Neutrophil (primary cell): ENCODE measurements at regions not wholly inside any gene's neighbourhood (a gene's known extent, or its start where the extent isn't known, plus 50 kb on each side); places are given as distances from the start of the nearest gene placed in this dataset.

Source experiments
- H3K27ac ChIP-seq: fragments of 200-600 bp; sonication (generic); 2 replicates; pipeline ENCODE4 v1.5.1; 2016; ENCODE audit warnings: mild to moderate bottlenecking, moderate library complexity
- H3K27me3 ChIP-seq: fragments of 200-600 bp; sonication (generic); 2 replicates; pipeline ENCODE4 v1.6.0; 2016; ENCODE audit warnings: mild to moderate bottlenecking
- H3K36me3 ChIP-seq: fragments of 200-600 bp; sonication (generic); 2 replicates; pipeline ENCODE4 v1.5.1; 2017
- H3K4me1 ChIP-seq, 2 experiments: fragments of 200-600 bp in 1 of 2; sonication (generic) in 1 of 2; 1 replicate in 1 of 2; 2 replicates in 1 of 2; pipeline versions ENCODE4 v1.5.1 to v1.6.1; 2013 to 2016; ENCODE audit warnings: low read depth in 1 of 2, low read length in 1 of 2, mild to moderate bottlenecking in 1 of 2, moderate library complexity in 1 of 2; ENCODE audit not compliant: control insufficient read depth in 1 of 2, insufficient read depth in 1 of 2
- H3K4me3 ChIP-seq, 2 experiments: fragments of 200-600 bp in 1 of 2; sonication (generic) in 1 of 2; 1 replicate in 1 of 2; 2 replicates in 1 of 2; pipeline ENCODE4 v1.5.1; 2013 to 2016; ENCODE audit warnings: low read depth in 1 of 2, low read length in 1 of 2, mild to moderate bottlenecking in 1 of 2, moderate library complexity in 1 of 2
- H3K9me3 ChIP-seq: fragments of 200-600 bp; sonication (generic); 2 replicates; pipeline ENCODE4 v1.5.1; 2016
- TF ChIP-seq, protein P1 (sequence below): fragments of 200-600 bp; sonication (generic); IDR thresholded peaks from 2 replicates; pipeline ENCODE4 v1.5.1; 2016; ENCODE audit warnings: antibody characterized with exemption

DNA sequence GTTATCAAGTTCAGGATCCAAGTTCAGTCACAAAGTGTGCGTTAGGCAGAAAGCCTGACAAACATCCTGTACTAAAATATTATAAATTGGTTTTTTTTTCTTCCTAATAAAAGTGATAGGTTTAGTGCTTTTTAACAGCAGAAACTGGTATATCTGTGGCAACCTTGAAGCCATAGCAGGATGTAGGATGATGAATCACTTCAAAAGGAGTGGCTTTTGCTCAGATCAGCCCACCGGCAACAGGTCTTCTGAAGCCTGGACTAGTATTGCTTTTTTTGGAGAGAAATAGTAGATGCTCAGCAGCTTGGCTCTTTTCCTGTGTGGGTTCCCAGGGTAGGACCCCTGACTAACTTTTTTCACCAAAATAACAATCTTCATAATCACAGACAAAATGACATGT is 190.8 kb downstream of the EPM2A start:
- Histone ChIP-seq H3K4me1 (peaks cover 17 to 18% of the 10 kb centered on the region in 2 experiments), H3K27ac (no peak overlapping the region), H3K27me3 (peaks cover 3% of the 10 kb centered on the region), H3K36me3 (no peaks in the 10 kb centered on the region), H3K9me3 (no peaks in the 10 kb centered on the region), H3K4me3 (no peak overlapping the region)
- TF ChIP-seq, protein P1, sequence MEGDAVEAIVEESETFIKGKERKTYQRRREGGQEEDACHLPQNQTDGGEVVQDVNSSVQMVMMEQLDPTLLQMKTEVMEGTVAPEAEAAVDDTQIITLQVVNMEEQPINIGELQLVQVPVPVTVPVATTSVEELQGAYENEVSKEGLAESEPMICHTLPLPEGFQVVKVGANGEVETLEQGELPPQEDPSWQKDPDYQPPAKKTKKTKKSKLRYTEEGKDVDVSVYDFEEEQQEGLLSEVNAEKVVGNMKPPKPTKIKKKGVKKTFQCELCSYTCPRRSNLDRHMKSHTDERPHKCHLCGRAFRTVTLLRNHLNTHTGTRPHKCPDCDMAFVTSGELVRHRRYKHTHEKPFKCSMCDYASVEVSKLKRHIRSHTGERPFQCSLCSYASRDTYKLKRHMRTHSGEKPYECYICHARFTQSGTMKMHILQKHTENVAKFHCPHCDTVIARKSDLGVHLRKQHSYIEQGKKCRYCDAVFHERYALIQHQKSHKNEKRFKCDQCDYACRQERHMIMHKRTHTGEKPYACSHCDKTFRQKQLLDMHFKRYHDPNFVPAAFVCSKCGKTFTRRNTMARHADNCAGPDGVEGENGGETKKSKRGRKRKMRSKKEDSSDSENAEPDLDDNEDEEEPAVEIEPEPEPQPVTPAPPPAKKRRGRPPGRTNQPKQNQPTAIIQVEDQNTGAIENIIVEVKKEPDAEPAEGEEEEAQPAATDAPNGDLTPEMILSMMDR: no peak

DNA sequence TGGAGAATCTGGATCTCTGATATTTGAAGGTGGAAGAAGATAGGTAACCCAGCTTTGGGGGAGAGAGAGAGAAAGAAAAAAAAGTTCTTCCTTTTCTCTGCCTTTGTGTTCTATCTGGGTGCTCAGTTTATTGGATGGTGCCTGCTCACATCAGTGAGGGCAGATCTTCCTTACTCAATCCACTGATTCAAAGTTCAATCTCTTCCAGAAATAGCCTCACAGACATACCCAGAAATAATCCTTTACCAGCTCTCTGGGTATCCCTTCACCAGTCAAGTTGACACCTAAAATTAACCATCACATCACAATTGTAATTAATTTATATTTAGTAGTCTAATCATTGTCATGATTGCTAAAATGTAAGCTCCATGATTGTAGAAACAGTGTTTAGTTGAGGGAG is 189.1 kb downstream of the EPM2A start:
- TF ChIP-seq, protein P1: no peak
- Histone ChIP-seq H3K4me3 (no peak overlapping the region), H3K4me1 (peaks cover 17 to 18% of the 10 kb centered on the region in 2 experiments), H3K27me3 (no peaks in the 10 kb centered on the region), H3K9me3 (no peaks in the 10 kb centered on the region), H3K36me3 (no peaks in the 10 kb centered on the region), H3K27ac (no peak overlapping the region)

DNA sequence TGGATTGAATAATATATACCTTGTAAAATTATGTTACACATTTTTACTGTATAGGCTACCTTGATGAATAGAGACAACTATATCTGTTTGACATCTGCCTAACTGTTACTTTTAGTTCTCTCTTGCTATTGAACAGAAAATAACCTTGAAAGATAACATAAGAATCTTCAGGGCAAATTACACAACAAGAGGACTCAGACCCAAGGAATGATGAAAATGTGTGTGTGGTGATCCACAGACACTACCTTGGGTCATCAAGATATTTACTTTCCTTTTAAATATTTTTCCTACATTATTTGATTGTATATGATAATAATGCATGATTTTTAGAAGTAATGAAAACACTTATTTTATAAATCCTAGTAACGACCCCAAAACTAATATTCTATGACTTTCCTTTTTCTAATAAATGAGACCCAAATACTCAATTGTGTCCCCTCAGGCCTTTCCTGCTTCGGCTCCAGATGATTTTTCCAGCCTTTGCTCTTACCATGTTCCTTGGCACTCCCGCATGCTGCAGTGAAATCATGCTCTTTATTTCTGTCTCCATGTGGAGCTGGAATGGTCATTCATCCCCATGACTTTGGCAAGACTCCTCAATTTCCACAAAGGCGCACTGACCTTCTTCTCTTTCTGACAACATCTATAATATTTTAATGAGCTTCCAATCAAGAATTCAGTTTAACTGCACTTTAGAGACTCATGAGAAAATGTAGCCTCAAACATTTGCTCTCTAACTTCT is 187.6 kb downstream of the EPM2A start:
- Histone ChIP-seq H3K4me1 (peaks cover 17 to 18% of the 10 kb centered on the region in 2 experiments), H3K36me3 (no peaks in the 10 kb centered on the region), H3K27ac (no peak overlapping the region), H3K27me3 (no peaks in the 10 kb centered on the region), H3K4me3 (no peak overlapping the region), H3K9me3 (no peaks in the 10 kb centered on the region)
- TF ChIP-seq, protein P1: no peak

DNA sequence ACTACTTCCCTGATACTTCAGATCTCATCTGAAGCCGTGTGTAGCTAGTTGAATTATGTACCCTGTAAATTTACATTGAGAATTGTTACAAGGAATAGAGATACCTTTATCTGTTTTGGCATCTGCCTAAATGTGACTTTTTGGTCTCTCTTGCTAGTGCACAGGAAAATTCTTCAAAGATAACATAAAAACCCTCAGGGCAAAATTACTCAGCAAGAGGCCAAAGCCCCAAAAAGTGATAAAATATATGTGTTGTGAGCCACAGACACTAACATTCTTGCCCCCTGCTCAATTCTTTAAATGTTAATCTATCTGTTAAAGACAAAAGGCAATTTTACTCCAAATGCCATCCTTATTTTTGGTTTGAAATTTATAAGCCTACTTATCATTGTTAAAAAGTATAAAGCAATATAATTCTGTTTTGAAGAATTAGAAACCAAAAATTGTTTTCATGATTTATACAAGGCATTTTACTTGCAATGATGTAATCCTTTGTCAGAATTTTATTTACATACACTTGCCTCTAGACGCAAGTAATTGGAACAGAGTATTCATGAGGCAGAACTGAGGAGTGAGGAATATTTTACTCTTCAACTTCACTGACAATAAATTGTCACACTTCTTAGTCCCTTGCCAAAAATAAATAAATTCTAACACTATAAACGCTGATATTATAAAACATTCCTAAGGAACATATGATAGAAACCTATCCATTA is 186.2 kb downstream of the EPM2A start:
- Histone ChIP-seq H3K27ac (no peak overlapping the region), H3K4me3 (no peak overlapping the region), H3K36me3 (no peaks in the 10 kb centered on the region), H3K9me3 (no peaks in the 10 kb centered on the region), H3K4me1 (peaks cover 17 to 18% of the 10 kb centered on the region in 2 experiments), H3K27me3 (no peaks in the 10 kb centered on the region)
- TF ChIP-seq, protein P1: no peak

DNA sequence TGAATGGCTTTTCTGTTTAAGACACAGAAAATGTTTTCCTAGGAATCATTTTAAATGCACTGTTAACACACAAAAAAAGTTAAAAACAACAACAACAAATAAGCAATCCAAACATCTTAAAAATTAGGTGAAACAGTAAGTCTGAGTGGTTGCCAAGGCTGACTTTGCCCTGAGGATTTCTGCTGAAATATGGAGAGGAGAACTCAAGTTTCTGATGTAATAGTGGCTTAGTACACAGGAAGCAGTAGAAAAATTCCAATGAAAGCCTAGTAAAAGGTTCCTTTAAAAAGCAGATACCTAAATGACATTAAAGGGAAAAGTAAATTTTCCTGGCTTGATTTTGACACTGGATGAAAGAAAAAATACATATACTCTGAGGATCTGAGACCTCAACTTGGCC is 184.2 kb downstream of the EPM2A start:
- Histone ChIP-seq H3K36me3 (no peaks in the 10 kb centered on the region), H3K4me3 (no peak overlapping the region), H3K27me3 (no peaks in the 10 kb centered on the region), H3K9me3 (no peaks in the 10 kb centered on the region), H3K4me1 (peaks cover 2 to 3% of the 10 kb centered on the region in 2 experiments), H3K27ac (no peak overlapping the region)
- TF ChIP-seq, protein P1: no peak
